H1 (cell line): ENCODE measurements at regions not wholly inside any gene's neighbourhood (a gene's known extent, or its start where the extent isn't known, plus 50 kb on each side); places are given as distances from the start of the nearest gene placed in this dataset.
A peak's percentile ranks its signal among the peaks of the same experiment; 100 is the strongest.

ENCODE experiments used
- CTCF ChIA-PET: fragments of 300-600 bp; sonication (Branson Sonifier 250); formaldehyde crosslinking; loops from one replicate; lab custom pipeline; 2021; ENCODE audit not compliant: partially characterized antibody; lab: Charles Lee
- POLR2A ChIA-PET: fragments of 300-600 bp; sonication (Branson Sonifier 250); formaldehyde crosslinking; loops from one replicate; lab custom pipeline; 2021; ENCODE audit warnings: inconsistent platforms; ENCODE audit not compliant: partially characterized antibody; lab: Charles Lee
- DNase-seq, 2 experiments: peaks; one replicate each; pipeline versions ENCODE4 v3.0.0 to v3.0.0-alpha.2; 2010 to 2022; ENCODE audit warnings: low spot score in 2 of 2, low read depth in 1 of 2, mixed read lengths in 1 of 2
- FAIRE-seq: peaks from 2 replicates; lab custom pipeline; 2011; peaks lifted over from hg19 to GRCh38; lab: Jason Lieb, UNC
- H2AFZ ChIP-seq: 2 replicates; pipeline ENCODE4 v1.8.1; 2012; ENCODE audit warnings: low read length, inconsistent platforms
- H2AK5ac ChIP-seq: 2 replicates; pipeline ENCODE4 v1.6.1; 2013; ENCODE audit warnings: low read depth, low read length
- H2BK120ac ChIP-seq: replicated peaks from 2 replicates; pipeline ENCODE3; 2013; ENCODE audit warnings: low read depth, low read length, inconsistent platforms
- H2BK12ac ChIP-seq: 2 replicates; pipeline ENCODE4 v1.6.1; 2013; ENCODE audit warnings: low read depth, low read length
- H2BK15ac ChIP-seq: 2 replicates; pipeline ENCODE4 v1.6.1; 2013; ENCODE audit warnings: low read length
- H2BK20ac ChIP-seq: 2 replicates; pipeline ENCODE4 v1.6.1; 2013; ENCODE audit warnings: low read length
- H2BK5ac ChIP-seq: 2 replicates; pipeline ENCODE4 v1.6.1; 2013; ENCODE audit warnings: low read depth, low read length
- H3K14ac ChIP-seq: 2 replicates; pipeline ENCODE4 v1.6.1; 2013; ENCODE audit warnings: inconsistent platforms; ENCODE audit not compliant: insufficient read length
- H3K18ac ChIP-seq: 2 replicates; pipeline ENCODE4 v1.6.1; 2013; ENCODE audit warnings: low read length; ENCODE audit errors: extremely low read depth
- H3K23ac ChIP-seq: 2 replicates; pipeline ENCODE4 v1.6.1; 2013; ENCODE audit warnings: inconsistent platforms; ENCODE audit not compliant: insufficient read length
- H3K23me2 ChIP-seq: 2 replicates; pipeline ENCODE4 v1.6.1; 2013; ENCODE audit warnings: low read depth, low read length
- H3K27ac ChIP-seq: 2 replicates; pipeline ENCODE4 v1.6.1; 2011; ENCODE audit warnings: low read depth, low read length, inconsistent platforms
- H3K27me3 ChIP-seq, 4 experiments: replicated peaks in 1 of 4; 1 replicate in 1 of 4; 2 replicates in 3 of 4; pipeline versions ENCODE4 v1.6.1 to v1.8.1; 2011 to 2013; ENCODE audit warnings: low read length in 3 of 4, mild to moderate bottlenecking in 3 of 4, inconsistent platforms in 2 of 4, mixed read lengths in 2 of 4, moderate library complexity in 1 of 4; ENCODE audit not compliant: control insufficient read depth in 3 of 4, insufficient read depth in 3 of 4; ENCODE audit errors: extremely low read depth in 1 of 4
- H3K36me3 ChIP-seq, 4 experiments: 2 replicates each; pipeline versions ENCODE4 v1.6.1 to v1.8.1; 2011 to 2013; ENCODE audit warnings: mild to moderate bottlenecking in 4 of 4, low read length in 3 of 4, moderate library complexity in 2 of 4, control low read depth in 1 of 4, inconsistent platforms in 1 of 4; ENCODE audit not compliant: insufficient read depth in 4 of 4, control insufficient read depth in 2 of 4
- H3K4ac ChIP-seq: replicated peaks from 2 replicates; pipeline ENCODE3; 2013; ENCODE audit warnings: low read length, low read depth, mixed read lengths, inconsistent platforms; ENCODE audit not compliant: insufficient read length
- H3K4me1 ChIP-seq, 4 experiments: replicated peaks in 1 of 4; 1 replicate in 1 of 4; 2 replicates in 3 of 4; pipeline versions ENCODE4 v1.6.1 to v1.8.1; 2011 to 2013; ENCODE audit warnings: low read length in 3 of 4, inconsistent platforms in 2 of 4, mixed read lengths in 1 of 4; ENCODE audit not compliant: insufficient read depth in 4 of 4, control insufficient read depth in 3 of 4
- H3K4me2 ChIP-seq, 2 experiments: 2 replicates each; pipeline versions ENCODE4 v1.6.1 to v1.8.1; 2011 to 2013; ENCODE audit warnings: low read depth in 2 of 2, low read length in 2 of 2, control low read depth in 1 of 2, inconsistent platforms in 1 of 2, mild to moderate bottlenecking in 1 of 2; ENCODE audit not compliant: insufficient read depth in 1 of 2
- H3K4me3 ChIP-seq, 4 experiments: fragments of 200-600, 300-600 bp in 1 of 4; sonication (generic), shearing (Covaris generic), sonication (Bioruptor Twin) in 1 of 4; 2 replicates each; pipeline versions ENCODE4 v1.5.1 to v1.8.1; 2011 to 2016; ENCODE audit warnings: low read length in 4 of 4, low read depth in 3 of 4, control low read depth in 2 of 4, inconsistent platforms in 2 of 4, mild to moderate bottlenecking in 2 of 4, mixed read lengths in 1 of 4, moderate library complexity in 1 of 4; ENCODE audit not compliant: insufficient read depth in 2 of 4; ENCODE audit errors: extremely low read depth in 1 of 4
- H3K56ac ChIP-seq: replicated peaks from 2 replicates; pipeline ENCODE3; 2013; ENCODE audit warnings: low read depth, mild to moderate bottlenecking, mixed read lengths, low read length, inconsistent platforms; ENCODE audit not compliant: insufficient read length
- H3K79me1 ChIP-seq: 2 replicates; pipeline ENCODE4 v1.6.1; 2013; ENCODE audit warnings: low read depth, low read length, control low read depth
- H3K79me2 ChIP-seq, 2 experiments: 2 replicates each; pipeline versions ENCODE4 v1.6.1 to v1.8.1; 2012 to 2013; ENCODE audit warnings: low read length in 2 of 2, mild to moderate bottlenecking in 2 of 2, inconsistent platforms in 1 of 2; ENCODE audit not compliant: insufficient read depth in 2 of 2, control insufficient read depth in 1 of 2
- H3K9ac ChIP-seq, 4 experiments: replicated peaks in 1 of 4; 1 replicate in 1 of 4; 2 replicates in 3 of 4; pipeline versions ENCODE4 v1.6.1 to v1.8.1; 2011 to 2013; ENCODE audit warnings: low read depth in 3 of 4, low read length in 3 of 4, control low read depth in 2 of 4, mild to moderate bottlenecking in 2 of 4, moderate library complexity in 2 of 4, inconsistent platforms in 1 of 4; ENCODE audit errors: extremely low read depth in 1 of 4
- H3K9me3 ChIP-seq, 2 experiments: 2 replicates each; pipeline versions ENCODE4 v1.6.1 to v1.8.1; 2012 to 2013; ENCODE audit warnings: mild to moderate bottlenecking in 2 of 2, moderate library complexity in 2 of 2, control low read depth in 1 of 2, inconsistent platforms in 1 of 2, low read depth in 1 of 2, low read length in 1 of 2, mixed read lengths in 1 of 2; ENCODE audit not compliant: insufficient read depth in 2 of 2
- H4K20me1 ChIP-seq, 2 experiments: replicated peaks in 1 of 2; 2 replicates each; pipeline versions ENCODE3 to v1.8.1; 2011 to 2013; ENCODE audit warnings: inconsistent platforms in 2 of 2, low read length in 2 of 2, mild to moderate bottlenecking in 1 of 2; ENCODE audit not compliant: insufficient read depth in 2 of 2, control insufficient read depth in 1 of 2
- H4K5ac ChIP-seq: 2 replicates; pipeline ENCODE4 v1.6.1; 2013; ENCODE audit warnings: low read length, low read depth, mixed read lengths, inconsistent platforms; ENCODE audit not compliant: insufficient read length
- H4K8ac ChIP-seq: 2 replicates; pipeline ENCODE4 v1.8.0; 2013; ENCODE audit warnings: mild to moderate bottlenecking, moderate library complexity, low read length, inconsistent platforms; ENCODE audit not compliant: insufficient read depth; ENCODE audit errors: extremely low read depth
- H4K91ac ChIP-seq: replicated peaks from 2 replicates; pipeline ENCODE3; 2013; ENCODE audit warnings: low read length, mixed read lengths, inconsistent platforms; ENCODE audit not compliant: insufficient read length
- CTBP2 ChIP-seq: IDR thresholded peaks from 2 replicates; pipeline ENCODE4 v1.7.0; 2011; ENCODE audit warnings: borderline replicate concordance, mild to moderate bottlenecking, moderate library complexity, mixed read lengths, low read length; ENCODE audit not compliant: insufficient read depth, insufficient read length
- E2F6 ChIP-seq: IDR thresholded peaks from 2 replicates; pipeline ENCODE4 v1.6.1; 2012; ENCODE audit warnings: inconsistent platforms
- MAX ChIP-seq: IDR thresholded peaks from 2 replicates; pipeline ENCODE4 v1.6.1; 2012; ENCODE audit warnings: inconsistent platforms
- TEAD4 ChIP-seq: IDR thresholded peaks from 2 replicates; pipeline ENCODE4 v1.6.1; 2012; ENCODE audit warnings: low read depth, low read length, inconsistent platforms, mixed read lengths
- WGBS, 2 experiments: shearing (Covaris generic) in 1 of 2; methylation state at CpG; one replicate each; pipeline versions ENCODE4 v1.1.6 to v1.1.7; 2013 to 2015; ENCODE audit warnings: low lambda C conversion rate in 2 of 2, mixed read lengths in 2 of 2, inconsistent platforms in 1 of 2, low coverage in 1 of 2, missing lambda C conversion rate in 1 of 2; ENCODE audit not compliant: insufficient replicate concordance in 2 of 2, insufficient coverage in 1 of 2, insufficient read length in 1 of 2; ENCODE audit errors: extremely low coverage in 1 of 2, missing lambda C conversion rate in 1 of 2; 5-methylcytosine and 5-hydroxymethylcytosine counted together

DNA sequence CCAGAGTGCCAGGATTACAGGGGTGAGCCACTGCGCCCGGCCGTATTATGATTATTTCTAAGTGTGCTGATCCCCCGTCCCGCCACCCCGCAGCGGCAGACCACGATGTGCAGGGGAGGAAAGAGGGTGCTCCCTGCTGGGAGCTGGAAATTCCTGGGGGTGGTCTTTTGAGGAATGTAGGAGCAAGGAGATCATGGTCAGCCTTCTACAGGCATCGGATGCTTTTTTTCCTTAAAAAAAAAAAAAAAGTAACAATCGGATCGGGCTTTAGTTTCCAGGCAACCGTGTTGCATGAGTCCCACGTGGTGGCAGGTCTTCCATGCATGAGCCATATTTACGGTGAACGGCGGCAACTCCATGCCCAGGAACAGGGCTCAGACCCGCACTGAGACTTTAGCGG, 74.2 kb upstream of the COX20 start:
- Histone ChIP-seq H2BK20ac (no peak overlapping the region), H2AK5ac (no peak overlapping the region), H2BK12ac (no peak overlapping the region; the same call in 1 of the 2 replicates), H3K4ac (no peak overlapping the region), H4K5ac (no peak overlapping the region), H3K27me3 (no peaks in the 10 kb centered on the region), H3K18ac (no peak overlapping the region), H3K9ac (no peak overlapping the region), H4K20me1 (no peaks in the 10 kb centered on the region), H2BK5ac (0 out of 2 replicates have a peak overlapping the region, but pooled peaks have one; percentile 44), H4K8ac (no peak overlapping the region), H3K9me3 (peaks cover 0 to 4% of the 10 kb centered on the region in 2 experiments; a peak in 1 of 4 replicates), H3K23ac (no peak overlapping the region), H3K23me2 (no peaks in the 10 kb centered on the region), H2BK15ac (no peak overlapping the region), H4K91ac (no peak overlapping the region), H3K79me2 (no peaks in the 10 kb centered on the region), H3K14ac (no peak overlapping the region), H3K56ac (no peak overlapping the region), H3K4me3 (no peak overlapping the region), H3K79me1 (no peaks in the 10 kb centered on the region), H3K27ac (no peak overlapping the region), H3K36me3 (no peaks in the 10 kb centered on the region), H3K4me2 (no peak overlapping the region), H3K4me1 (peaks cover 4 to 7% (median 6%) of the 10 kb centered on the region in 4 experiments; a peak in 6 of 7 replicates), H2BK120ac (no peak overlapping the region), H2AFZ (no peak overlapping the region)
- ChIA-PET CTCF (no interaction called here), POLR2A (interaction anchor here (0.6 kb wide), 1 partner anchor 101 kb away, joined by 3 read pairs; no protein-coding TSS in a partner anchor)
- 77% methylated on average over 15 of the region's 18 CpGs; no CpG with 5 or more reads in 1 of the 2 experiments for WGBS, 2 experiments
- TF ChIP-seq CTBP2 (no peak), E2F6 (peak; percentile 58), MAX (peak; percentile 63; the same call in 1 of the 2 replicates), TEAD4 (peak; percentile 58)
- FAIRE-seq (no peak), DNase-seq (no peak)
